Spleen (tissue), 11 donors: ENCODE measurements at regions not wholly inside any gene's neighbourhood (a gene's known extent, or its start where the extent isn't known, plus 50 kb on each side); places are given as distances from the start of the nearest gene placed in this dataset.
"Not testable (repeated sequence)": the region's sequence is repeated elsewhere in the genome, so short reads cannot be mapped to it uniquely, and the experiment has no call there.

Experiments
- DNase-seq: peaks from one replicate; pipeline ENCODE4 v3.0.0-alpha.2; 2020
- H3K27ac ChIP-seq, 8 donors: fragments of 200-600 bp; sonication (generic) in 7 of 8; 1 replicate in 4 of 8; 2 replicates in 4 of 8; pipeline versions ENCODE4 v1.5.0 to v1.8.0; 2016 to 2021; ENCODE audit warnings: inconsistent platforms in 4 of 8, mild to moderate bottlenecking in 4 of 8, moderate library complexity in 1 of 8
- H3K27me3 ChIP-seq, 7 donors: fragments of 200-600 bp; sonication (generic) in 6 of 7; replicated peaks in 1 of 7; 1 replicate in 4 of 7; 2 replicates in 3 of 7; pipeline versions ENCODE4 v1.5.0 to v1.8.0; 2016 to 2021; ENCODE audit warnings: inconsistent platforms in 3 of 7, mild to moderate bottlenecking in 1 of 7
- H3K36me3 ChIP-seq, 6 donors: fragments of 200-600 bp; sonication (generic) in 5 of 6; 1 replicate in 4 of 6; 2 replicates in 2 of 6; pipeline versions ENCODE4 v1.5.0 to v1.8.0; 2016 to 2021; ENCODE audit warnings: inconsistent platforms in 2 of 6
- H3K4me1 ChIP-seq, 6 donors: fragments of 200-600 bp; sonication (generic) in 5 of 6; 1 replicate in 3 of 6; 2 replicates in 3 of 6; pipeline versions ENCODE4 v1.5.0 to v1.8.0; 2016 to 2021; ENCODE audit warnings: inconsistent platforms in 3 of 6
- H3K4me3 ChIP-seq, 8 donors: fragments of 200-600 bp; sonication (generic) in 7 of 8; 1 replicate in 4 of 8; 2 replicates in 4 of 8; pipeline versions ENCODE4 v1.5.0 to v1.8.0; 2016 to 2021; ENCODE audit warnings: inconsistent platforms in 4 of 8, mild to moderate bottlenecking in 4 of 8, moderate library complexity in 2 of 8
- H3K9me3 ChIP-seq, 8 donors: fragments of 200-600 bp; sonication (generic) in 7 of 8; 1 replicate in 4 of 8; 2 replicates in 4 of 8; pipeline versions ENCODE4 v1.5.0 to v1.8.0; 2016 to 2021; ENCODE audit warnings: inconsistent platforms in 4 of 8
- POLR2A ChIP-seq, 3 donors: fragments of 450-650 bp; IDR thresholded peaks; one replicate each; pipeline ENCODE4 v1.5.1; 2017; ENCODE audit warnings: antibody characterized with exemption in 3 of 3, mild to moderate bottlenecking in 1 of 3
- POLR2AphosphoS5 ChIP-seq, 3 donors: sonication (generic); formaldehyde crosslinking; IDR thresholded peaks; one replicate each; pipeline ENCODE4 v1.5.1; 2017; ENCODE audit warnings: antibody characterized with exemption in 3 of 3
- WGBS, 5 donors: extraction: QIAGEN DNeasy Blood & Tissue Kit in 3 of 5; methylation state at CpG; one replicate each; pipeline versions ENCODE4 v1.1.5 to v1.1.7; 2013 to 2018; 5-methylcytosine and 5-hydroxymethylcytosine counted together
- intact Hi-C: fragments of 100-400 bp; cut with DNase I; formaldehyde crosslinking; loops from one replicate; pipeline ENCODE4 v1.15.0; 2023; ENCODE audit warnings: low total_unique reads
- TF ChIP-seq, protein P1 (sequence below), 11 experiments: fragments of 200-600 bp in 7 of 11; fragments of 450-650 bp in 4 of 11; sonication (generic) in 4 of 11; IDR thresholded peaks in 8 of 11; conservative IDR thresholded peaks in 3 of 11; 1 replicate in 7 of 11; 2 replicates in 4 of 11; pipeline versions ENCODE4 v1.4.0 to v1.8.0; 2016 to 2021; ENCODE audit warnings: antibody characterized with exemption in 11 of 11, inconsistent platforms in 4 of 11, mild to moderate bottlenecking in 1 of 11
- donor health status: healthy with polysubstance abuse.
- donor health status: DM: no; HTN: no; CAD: no; lungs with moderate emphysema.
- donor health status: DM: no; HTN: no; CAD: no.
- donor health status: Bipolar disorder and iron deficiency.
- donor health status: healthy.
- donor health status: DM: no; HTN: no; CAD: no.
- donor health status: DM: yes; HTN: yes; CAD: no.

DNA sequence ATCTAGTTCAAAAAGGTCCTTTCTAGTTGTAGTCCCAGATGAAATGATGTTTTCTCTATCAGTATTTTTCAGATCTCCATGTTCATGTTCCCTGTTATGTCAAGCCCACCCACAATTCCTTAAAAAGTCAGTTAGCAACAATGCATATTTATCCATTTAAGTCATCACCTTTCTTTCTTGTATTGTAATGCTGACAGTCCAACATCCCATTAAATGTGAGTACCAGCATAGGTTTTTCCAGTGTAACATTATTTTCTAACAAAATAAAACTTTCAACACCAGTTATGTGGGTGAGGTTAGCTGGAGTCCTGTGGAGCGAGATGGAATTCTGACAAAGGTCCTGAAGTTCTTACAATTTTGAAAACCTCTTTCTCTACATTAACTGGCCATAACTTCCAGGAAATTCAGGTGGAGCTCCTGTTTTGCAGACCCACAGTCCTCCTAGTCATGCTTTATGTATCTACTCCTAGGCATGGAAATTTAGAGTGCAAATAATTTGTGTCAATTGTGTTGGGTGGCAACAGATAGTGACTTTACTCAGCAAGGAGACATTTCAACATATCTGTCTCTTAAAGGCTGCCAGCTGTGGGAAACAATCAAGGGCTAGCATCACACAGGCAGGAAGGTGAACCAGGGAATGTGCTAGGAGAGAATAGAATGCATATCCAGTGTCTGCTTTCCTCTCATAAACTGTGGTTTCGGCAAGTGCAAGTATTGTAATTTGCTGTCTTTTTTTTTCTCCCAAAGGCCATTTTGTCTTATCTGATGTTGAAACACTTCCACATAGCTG, 162.6 kb downstream of the MTERF1 start:
- intact Hi-C loops = no loop called here
- H3K4me3 ChIP-seq = no peak overlapping the region
- H3K4me1 ChIP-seq = no peaks in the 10 kb centered on the region
- peaks cover 0 to 30% (median 19%) of the 10 kb centered on the region in 8 donors for H3K9me3 ChIP-seq
- H3K27me3 ChIP-seq = no peaks in the 10 kb centered on the region
- TF ChIP-seq, protein P1, sequence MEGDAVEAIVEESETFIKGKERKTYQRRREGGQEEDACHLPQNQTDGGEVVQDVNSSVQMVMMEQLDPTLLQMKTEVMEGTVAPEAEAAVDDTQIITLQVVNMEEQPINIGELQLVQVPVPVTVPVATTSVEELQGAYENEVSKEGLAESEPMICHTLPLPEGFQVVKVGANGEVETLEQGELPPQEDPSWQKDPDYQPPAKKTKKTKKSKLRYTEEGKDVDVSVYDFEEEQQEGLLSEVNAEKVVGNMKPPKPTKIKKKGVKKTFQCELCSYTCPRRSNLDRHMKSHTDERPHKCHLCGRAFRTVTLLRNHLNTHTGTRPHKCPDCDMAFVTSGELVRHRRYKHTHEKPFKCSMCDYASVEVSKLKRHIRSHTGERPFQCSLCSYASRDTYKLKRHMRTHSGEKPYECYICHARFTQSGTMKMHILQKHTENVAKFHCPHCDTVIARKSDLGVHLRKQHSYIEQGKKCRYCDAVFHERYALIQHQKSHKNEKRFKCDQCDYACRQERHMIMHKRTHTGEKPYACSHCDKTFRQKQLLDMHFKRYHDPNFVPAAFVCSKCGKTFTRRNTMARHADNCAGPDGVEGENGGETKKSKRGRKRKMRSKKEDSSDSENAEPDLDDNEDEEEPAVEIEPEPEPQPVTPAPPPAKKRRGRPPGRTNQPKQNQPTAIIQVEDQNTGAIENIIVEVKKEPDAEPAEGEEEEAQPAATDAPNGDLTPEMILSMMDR (IDR thresholded peaks at IDR 0.05 in 8 of 11, conservative IDR thresholded peaks at IDR 0.05 in 3 of 11) = no peak
- no peak for TF ChIP-seq POLR2AphosphoS5 (IDR thresholded peaks at IDR 0.05)
- TF ChIP-seq POLR2A (IDR thresholded peaks at IDR 0.05) = no peak
- no peaks in the 10 kb centered on the region for H3K36me3 ChIP-seq
- WGBS, 5 donors = 82 to 98% (median 87%) methylated on average over 2 of the region's 2 CpGs
- H3K27ac ChIP-seq = no peak overlapping the region
- no peak for DNase-seq

DNA sequence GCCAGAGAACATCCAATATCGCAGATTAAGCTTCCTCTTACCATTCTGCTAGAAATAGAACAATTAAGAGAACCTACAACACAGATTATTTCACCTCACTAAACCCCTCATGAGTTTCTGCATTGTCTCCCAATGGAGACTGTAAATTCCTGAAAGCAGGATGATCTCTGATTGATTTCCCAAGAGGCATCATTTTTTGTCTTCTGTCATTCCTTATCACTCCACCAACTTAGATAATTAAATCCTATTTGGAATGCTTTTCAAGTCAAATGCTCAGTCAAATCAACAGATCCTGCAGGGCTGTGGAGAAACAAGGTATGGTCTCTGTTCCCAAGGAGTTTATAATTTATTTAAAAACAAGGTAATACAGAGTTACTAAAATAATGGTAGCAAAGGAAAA, 161.5 kb downstream of the MTERF1 start:
- H3K9me3 ChIP-seq = peaks cover 0 to 35% (median 30%) of the 10 kb centered on the region in 8 donors
- H3K4me1 ChIP-seq = no peaks in the 10 kb centered on the region
- no peak overlapping the region for H3K27ac ChIP-seq
- H3K27me3 ChIP-seq = no peaks in the 10 kb centered on the region
- no peak for DNase-seq
- no peak overlapping the region for H3K4me3 ChIP-seq
- TF ChIP-seq POLR2AphosphoS5 (IDR thresholded peaks at IDR 0.05) = no peak
- TF ChIP-seq POLR2A (IDR thresholded peaks at IDR 0.05) = no peak
- no peaks in the 10 kb centered on the region for H3K36me3 ChIP-seq
- WGBS, 5 donors = 68 to 89% (median 76%) methylated on average over 1 of the region's 1 CpG
- intact Hi-C loops = no loop called here

DNA sequence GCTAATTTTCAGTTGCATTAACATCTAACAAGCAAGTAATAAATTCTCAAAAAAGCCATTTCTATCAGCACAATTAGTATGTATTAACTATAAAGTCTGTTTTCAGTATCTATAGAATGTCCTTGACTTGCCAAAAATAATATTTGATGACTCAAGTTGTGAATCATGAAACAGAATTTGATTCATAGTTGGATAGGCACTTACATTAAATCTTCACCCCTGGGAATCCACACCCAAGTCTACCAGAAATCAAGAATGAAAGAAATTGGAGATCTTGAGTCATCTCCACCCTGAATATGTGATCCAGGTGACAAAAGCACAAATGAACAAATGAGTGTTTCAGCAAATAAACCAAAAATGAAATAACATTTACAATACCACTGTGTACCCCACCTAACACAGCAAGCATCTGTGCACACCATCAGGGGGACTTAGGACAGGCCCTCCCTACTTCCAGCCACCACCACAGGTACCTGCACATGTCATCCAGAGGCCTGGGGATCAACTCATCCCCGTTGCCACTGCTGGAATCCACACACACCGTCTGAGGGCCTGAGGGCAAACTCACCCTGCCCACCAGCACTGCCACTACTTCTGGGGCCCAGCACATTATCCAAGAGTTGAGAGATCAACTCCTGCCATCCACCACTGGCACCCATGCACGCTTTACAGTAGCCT, 160.1 kb downstream of the MTERF1 start:
- peaks cover 0 to 48% (median 41%) of the 10 kb centered on the region in 8 donors for H3K9me3 ChIP-seq
- TF ChIP-seq POLR2A (IDR thresholded peaks at IDR 0.05) = no peak
- TF ChIP-seq POLR2AphosphoS5 (IDR thresholded peaks at IDR 0.05) = no peak
- TF ChIP-seq, protein P1 (IDR thresholded peaks at IDR 0.05 in 8 of 11, conservative IDR thresholded peaks at IDR 0.05 in 3 of 11) = no peak
- no peaks in the 10 kb centered on the region for H3K27me3 ChIP-seq
- H3K36me3 ChIP-seq = no peaks in the 10 kb centered on the region
- DNase-seq = no peak
- intact Hi-C loops = no loop called here
- no peak overlapping the region for H3K4me3 ChIP-seq
- 76 to 84% (median 78%) methylated on average over 3 of the region's 3 CpGs for WGBS, 5 donors
- H3K4me1 ChIP-seq = no peaks in the 10 kb centered on the region
- H3K27ac ChIP-seq = no peak overlapping the region

DNA sequence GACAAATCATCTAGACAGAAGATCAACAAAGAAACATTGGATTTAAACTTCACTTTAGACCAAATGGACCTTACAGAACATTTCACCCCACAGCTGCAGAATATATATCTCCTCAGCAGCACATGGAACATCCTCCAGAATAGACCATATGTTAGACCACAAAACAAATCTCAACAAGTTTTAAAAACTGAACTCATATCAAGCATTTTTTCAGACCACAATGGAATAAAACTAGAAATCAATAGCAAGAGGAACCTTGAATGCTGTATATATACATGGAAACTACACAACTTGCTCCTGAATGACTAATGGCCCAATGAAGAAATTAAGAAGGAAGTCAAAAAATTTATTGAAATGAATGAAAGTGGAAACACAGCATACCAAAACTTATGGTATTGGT, 157.7 kb downstream of the MTERF1 start:
- intact Hi-C loops = no loop called here
- TF ChIP-seq, protein P1 (IDR thresholded peaks at IDR 0.05 in 8 of 11, conservative IDR thresholded peaks at IDR 0.05 in 3 of 11) = no peak
- TF ChIP-seq POLR2AphosphoS5 (IDR thresholded peaks at IDR 0.05) (no peak), POLR2A (IDR thresholded peaks at IDR 0.05) (no peak)
- no peaks in the 10 kb centered on the region for H3K4me1 ChIP-seq

GRCh38 chr7:91729046-91729445, 151.5 kb downstream of the MTERF1 start:
- H3K36me3 ChIP-seq, H3K4me1 ChIP-seq, H3K27ac ChIP-seq, H3K4me3 ChIP-seq, intact Hi-C loops, DNase-seq, H3K27me3 ChIP-seq: not testable (repeated sequence)
- peaks cover 0 to 23% (median 13%) of the 10 kb centered on the region in 8 donors for H3K9me3 ChIP-seq
- 82 to 93% (median 90%) methylated on average over 2 of the region's 2 CpGs for WGBS, 5 donors

More for the DNA sequence above, 157.7 kb downstream of the MTERF1 start:
- no peak for DNase-seq
- H3K9me3 ChIP-seq = peaks cover 0 to 53% (median 44%) of the 10 kb centered on the region in 8 donors
- H3K27me3 ChIP-seq = no peaks in the 10 kb centered on the region
- H3K4me3 ChIP-seq = no peak overlapping the region
- H3K27ac ChIP-seq = no peak overlapping the region
- no peaks in the 10 kb centered on the region for H3K36me3 ChIP-seq
